NCI-H345 (cell line): ENCODE measurements at regions not wholly inside any gene's neighbourhood (a gene's known extent, or its start where the extent isn't known, plus 50 kb on each side); places are given as distances from the start of the nearest gene placed in this dataset.

Experiments
- DNase-seq: peaks from one replicate; lab custom pipeline; 2025; lab: John Stamatoyannopoulos, UW

GRCh38 chr1:13970631-13971247 lies 270.8 kb downstream of the PRDM2 start:
- no peak for DNase-seq

GRCh38 chr1:13976485-13976884 lies 276.5 kb downstream of the PRDM2 start:
- DNase-seq, result no peak

- no peak for DNase-seq
Observed at GRCh38 chr1:13981142-13981541, 281.2 kb downstream of the PRDM2 start.

GRCh38 chr1:13983393-13983792 lies 283.4 kb downstream of the PRDM2 start:
- DNase-seq, result no peak

GRCh38 chr1:13990939-13991338 lies 291.0 kb downstream of the PRDM2 start:
- no peak for DNase-seq

GRCh38 chr1:13992489-13993285 lies 292.7 kb downstream of the PRDM2 start:
- no peak for DNase-seq

- no peak for DNase-seq
Observed at GRCh38 chr1:13994386-13994785, 294.4 kb downstream of the PRDM2 start.

DNA sequence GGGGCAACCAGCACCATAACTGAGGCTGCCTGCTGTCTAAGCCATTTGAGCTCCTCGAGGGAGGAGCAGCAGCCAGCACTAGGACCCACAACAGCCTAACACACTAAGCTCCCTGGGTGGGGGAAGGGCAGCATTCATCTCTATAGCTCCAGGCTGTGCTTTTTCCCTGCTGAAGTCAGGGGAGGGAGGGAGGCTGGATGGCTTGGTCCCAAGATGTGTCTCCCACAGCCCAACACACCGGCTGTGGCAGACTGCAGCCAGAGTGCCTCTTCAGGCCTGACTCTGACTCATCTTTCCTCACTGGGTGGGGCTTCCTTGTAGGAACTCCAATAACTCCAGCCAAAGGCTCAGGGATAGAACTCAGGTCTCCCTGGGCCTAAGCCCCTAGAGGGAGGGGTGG lies 296.3 kb downstream of the PRDM2 start:
- no peak for DNase-seq

DNA sequence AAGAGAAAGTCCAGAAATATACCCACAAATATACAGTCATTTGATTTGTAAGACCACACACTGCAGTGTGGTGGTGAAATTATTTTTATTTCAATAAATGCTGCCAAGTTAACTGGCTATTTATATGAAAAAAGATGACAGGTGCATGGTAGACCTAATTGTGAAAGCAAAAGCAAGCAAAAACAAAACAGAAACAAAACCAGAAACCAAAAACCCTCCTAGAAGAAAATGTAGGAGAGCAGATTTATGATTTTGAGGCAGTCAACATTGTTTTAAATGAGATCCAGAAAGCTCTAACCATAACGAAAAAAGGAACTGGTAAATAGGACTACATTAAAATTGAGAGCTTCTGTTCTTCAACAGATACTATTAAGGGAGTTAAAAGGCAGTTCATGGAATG lies 303.6 kb downstream of the PRDM2 start:
- no peak for DNase-seq

GRCh38 chr1:14009582-14009981 lies 309.6 kb downstream of the PRDM2 start:
- DNase-seq, result no peak

DNA sequence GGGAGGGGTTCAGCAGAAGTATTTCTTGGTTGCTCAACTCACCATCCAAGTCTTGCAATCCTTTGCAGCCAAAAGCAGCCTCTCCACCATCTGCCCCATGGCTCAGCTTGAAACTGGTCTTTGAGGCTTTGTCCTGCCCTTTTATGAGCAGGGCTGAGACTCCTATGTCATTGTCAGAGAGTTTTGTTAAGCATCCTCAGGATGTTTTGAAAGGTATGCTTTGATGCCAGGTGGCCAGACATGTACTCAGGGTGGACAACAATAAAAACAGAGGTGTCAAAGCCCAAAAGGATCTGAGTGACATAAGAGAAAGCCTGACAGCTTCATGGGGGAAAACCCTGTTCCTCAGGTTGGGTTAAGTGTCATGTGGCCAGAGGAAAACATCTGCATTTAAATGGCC lies 310.5 kb downstream of the PRDM2 start:
- no peak for DNase-seq

DNA sequence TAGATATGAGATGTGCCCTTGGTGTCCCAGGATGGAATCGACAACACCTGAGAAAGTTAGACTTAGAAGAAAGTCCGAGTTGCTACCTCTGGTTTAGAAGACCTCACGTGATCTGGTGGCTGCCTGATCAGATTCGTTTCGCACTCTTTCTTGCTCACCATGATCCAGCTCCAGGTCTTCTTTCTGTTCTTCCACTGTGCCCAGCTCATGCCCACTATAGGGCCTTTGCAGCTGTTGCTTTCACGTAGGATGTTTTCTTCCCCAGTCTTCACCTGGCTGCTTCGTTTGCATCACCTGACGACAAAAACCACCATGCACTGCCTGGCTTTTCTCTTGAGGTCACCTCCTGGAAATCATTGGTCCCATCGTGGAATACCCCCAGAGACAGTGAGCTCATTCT lies 311.1 kb downstream of the PRDM2 start:
- DNase-seq, result no peak

- DNase-seq, result no peak
Observed at GRCh38 chr1:14011888-14012287, 311.9 kb downstream of the PRDM2 start.

DNA sequence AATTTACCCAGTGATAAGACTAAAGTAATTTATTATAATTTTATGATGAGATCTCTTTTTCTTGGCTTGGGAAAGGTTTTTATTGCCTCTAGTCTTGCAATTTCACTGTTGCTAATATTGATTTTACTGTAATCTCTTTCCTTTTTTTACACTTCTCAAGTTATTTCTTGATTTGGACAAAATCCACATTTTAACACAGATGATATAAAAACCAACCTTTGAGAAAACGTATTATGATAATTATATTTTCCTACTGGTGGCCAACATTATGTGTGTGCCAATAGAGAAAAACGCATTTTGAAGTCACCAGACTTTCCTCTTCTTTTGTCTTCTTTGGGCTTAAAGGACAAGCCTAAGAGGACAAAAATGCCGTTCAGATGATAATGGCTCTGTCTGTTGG lies 314.9 kb downstream of the PRDM2 start:
- DNase-seq, result no peak

DNA sequence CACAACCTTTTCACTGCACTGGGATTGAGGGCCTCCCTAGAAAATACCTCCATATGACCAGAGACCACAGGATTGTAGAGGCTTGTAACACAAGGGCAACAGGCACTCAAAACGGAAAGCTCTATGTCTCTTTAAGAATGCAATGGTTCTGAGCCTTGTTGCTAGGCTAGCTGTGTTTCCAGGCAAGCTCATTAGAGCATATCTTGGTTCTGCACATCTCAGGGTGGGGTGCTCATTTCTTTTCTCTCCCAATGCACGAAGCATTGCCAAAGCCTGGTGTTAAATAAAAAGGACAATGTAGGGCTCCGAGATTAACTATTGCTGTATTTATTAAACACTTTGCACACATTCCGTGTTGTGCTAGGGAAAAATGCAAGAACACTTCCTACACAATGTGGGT lies 315.9 kb downstream of the PRDM2 start:
- no peak for DNase-seq

DNA sequence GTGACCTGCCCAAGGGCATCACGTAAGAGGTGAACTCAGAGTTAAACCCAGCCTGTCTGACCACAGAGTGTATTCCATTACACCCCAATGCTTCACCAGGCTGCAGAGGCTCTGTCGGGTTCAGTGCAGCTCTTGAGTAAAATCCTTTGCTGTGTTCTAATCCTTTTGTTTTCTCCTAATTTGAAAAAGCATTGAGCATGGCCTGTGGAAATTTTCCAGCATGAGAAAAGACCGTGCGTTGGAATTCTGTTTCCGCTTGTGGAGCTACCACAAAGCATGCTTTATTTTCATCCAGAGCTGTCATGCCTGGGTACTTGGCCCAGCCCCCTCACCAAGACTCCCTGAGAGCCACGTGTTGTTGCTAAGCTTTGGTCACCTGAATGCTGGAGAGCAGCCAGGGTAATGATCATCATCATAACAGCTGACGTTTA lies 317.6 kb downstream of the PRDM2 start:
- peak; percentile 38 for DNase-seq

GRCh38 chr1:14019461-14019860 lies 319.5 kb downstream of the PRDM2 start:
- DNase-seq, result no peak

GRCh38 chr1:14020006-14020405 lies 320.0 kb downstream of the PRDM2 start:
- DNase-seq, result no peak

DNA sequence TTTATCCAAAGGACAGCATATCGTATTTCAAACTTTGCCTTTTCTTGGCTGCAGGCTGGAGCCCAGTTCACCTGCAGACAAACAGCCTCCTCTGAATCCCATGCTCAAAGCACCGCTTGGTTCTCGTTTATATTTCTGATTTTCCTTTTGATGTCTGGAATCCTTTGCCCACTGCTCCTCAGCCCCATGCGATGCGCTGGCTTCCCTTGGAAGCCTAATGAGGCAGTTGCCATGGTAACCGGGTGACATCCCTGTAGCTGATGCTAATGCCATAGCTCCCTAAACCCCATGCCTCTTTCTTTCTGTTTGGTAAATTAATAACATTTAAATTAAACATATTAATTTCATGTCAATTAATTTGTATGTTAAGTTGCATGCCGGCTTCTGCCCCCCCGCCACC lies 327.1 kb downstream of the PRDM2 start:
- no peak for DNase-seq

GRCh38 chr1:14031461-14031860 lies 331.5 kb downstream of the PRDM2 start:
- no peak for DNase-seq

DNA sequence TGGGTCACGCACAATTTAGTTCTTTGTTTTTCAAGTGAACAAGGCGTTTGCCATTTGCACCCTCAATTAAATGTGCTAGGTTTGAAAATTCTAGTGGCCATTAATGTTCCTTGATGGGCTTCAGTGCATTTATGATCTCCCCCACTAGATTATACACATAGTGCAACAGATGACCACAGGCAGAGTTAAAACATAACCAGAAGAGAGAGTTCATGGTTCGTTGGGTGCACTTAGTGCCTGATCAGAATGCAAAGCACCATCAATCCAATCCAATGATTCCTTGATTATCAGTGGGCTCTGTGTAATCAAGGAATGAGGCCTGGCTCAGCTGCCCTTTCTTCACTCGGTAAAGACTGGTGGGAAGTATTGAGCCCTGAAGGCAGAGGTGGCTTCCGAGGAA lies 334.5 kb downstream of the PRDM2 start:
- no peak for DNase-seq

DNA sequence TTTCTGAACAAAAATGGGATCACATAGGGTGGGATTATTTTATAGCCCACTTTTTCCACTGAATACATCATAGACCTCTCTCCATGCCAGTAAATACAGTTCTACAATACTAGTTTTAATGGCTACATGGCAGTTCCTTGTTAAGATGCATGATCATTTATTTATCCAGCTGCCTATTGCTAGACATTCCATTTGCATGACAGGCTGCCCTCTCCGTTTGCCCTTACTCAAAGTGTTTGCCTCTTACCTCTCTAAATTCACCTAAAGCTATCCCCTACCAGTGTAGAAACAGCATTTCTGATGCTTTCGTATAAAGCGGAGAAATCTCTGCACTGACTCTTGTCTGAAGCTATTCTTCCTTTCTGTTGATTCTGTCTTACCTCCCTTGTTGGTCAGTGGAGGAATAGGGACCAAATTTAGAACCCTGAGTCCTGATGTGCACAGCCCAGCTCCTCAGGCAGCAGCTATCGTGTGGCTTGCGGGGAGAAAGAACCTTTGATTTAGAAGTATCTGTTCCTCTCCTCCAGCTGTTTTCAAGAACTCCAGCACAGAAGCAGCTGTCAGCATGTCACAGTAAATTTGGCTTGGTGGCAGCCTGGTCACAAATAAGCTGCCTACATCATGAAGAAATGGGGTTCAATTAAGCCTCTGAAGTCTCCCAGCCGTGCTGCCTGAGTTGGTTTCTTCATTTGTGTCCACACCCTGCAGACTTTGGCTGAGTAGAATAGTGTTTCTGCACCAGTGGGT lies 337.3 kb downstream of the PRDM2 start:
- peak; percentile 43 for DNase-seq
